Epidermal melanocyte (primary cell): ENCODE measurements at regions not wholly inside any gene's neighbourhood (a gene's known extent, or its start where the extent isn't known, plus 50 kb on each side); places are given as distances from the start of the nearest gene placed in this dataset.
"Not testable (repeated sequence)": the region's sequence is repeated elsewhere in the genome, so short reads cannot be mapped to it uniquely, and the experiment has no call there.

ENCODE experiments used
- DNase-seq: peaks from one replicate; pipeline ENCODE4 v3.0.0; 2011; ENCODE audit warnings: low spot score; ENCODE audit not compliant: insufficient read length

DNA sequence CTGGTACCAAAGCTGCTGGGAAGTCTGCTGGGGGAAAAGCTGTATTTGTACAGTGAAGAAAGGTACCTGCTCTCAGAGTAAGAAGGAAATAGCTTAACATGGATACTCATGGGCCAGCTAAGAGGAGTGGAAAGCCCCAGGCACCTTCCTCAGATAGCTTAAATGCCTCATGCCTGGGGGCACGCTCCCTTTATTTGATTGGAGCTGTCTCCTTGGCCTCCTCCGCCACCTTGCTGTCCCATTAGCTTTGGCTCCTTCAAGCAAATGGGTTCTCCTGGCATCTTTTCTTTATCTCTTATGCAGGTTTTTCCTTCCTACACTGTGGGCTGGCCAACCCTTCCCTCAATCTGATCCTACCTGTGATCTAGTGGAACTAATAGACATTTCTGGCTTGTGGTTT, 318.5 kb downstream of the SH2D4B start:
- no peak for DNase-seq

DNA sequence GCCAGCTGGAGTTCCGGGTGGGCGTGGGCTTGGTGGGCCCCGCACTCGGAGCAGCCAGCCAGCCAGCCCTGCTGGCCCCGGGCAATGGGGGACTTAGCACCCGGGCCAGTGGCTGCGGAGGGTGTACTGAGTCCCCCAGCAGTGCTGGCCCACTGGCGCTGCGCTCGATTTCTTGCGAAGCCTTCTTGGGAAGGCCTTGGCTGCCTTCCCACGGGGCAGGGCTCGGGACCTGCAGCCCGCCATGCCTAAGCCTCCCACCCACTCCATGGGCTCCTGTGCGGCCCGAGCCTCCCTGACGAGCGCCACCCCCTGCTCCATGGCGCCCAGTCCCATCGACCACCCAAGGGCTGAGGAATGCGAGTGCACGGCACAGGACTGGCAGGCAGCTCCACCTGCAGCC, 321.6 kb downstream of the SH2D4B start:
- not testable (repeated sequence) for DNase-seq

DNA sequence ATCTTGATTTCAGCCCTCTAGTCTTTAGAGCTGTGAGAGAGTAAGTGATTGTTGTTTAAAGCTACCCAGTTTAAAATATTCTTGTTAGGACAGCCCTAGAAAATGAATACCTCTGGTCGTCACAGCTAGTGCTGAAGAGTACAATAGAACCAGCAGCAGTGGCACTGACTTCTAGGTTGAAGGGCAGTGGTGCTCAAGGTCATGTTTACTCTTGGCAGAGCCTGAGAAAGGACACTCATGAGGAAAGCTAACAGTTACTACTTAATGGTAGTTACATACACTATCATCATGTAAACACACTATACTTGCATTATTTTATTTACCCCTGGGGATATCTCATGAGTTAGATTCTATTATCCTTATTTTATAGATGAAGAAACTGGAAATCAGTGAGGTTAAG, 323.0 kb downstream of the SH2D4B start:
- DNase-seq, result no peak

DNA sequence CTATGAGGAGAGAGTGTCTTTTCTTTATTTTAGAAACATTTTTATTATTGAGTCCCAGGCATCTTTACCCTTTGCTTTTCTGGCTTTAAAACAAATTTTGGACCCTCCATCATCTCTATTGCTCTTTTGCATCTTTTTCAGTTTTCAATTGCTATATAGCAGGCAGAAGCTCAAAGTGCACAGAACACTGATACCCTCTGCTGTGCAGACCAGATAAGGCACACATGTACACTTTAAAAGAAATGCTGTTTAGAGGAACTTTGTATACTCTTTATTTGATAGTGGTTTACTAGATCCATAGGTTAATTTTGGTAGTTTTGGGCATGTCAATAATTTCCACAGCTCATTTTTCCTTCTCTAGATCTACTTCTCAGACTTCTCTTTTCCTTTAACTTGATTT, 324.2 kb downstream of the SH2D4B start:
- no peak for DNase-seq

DNA sequence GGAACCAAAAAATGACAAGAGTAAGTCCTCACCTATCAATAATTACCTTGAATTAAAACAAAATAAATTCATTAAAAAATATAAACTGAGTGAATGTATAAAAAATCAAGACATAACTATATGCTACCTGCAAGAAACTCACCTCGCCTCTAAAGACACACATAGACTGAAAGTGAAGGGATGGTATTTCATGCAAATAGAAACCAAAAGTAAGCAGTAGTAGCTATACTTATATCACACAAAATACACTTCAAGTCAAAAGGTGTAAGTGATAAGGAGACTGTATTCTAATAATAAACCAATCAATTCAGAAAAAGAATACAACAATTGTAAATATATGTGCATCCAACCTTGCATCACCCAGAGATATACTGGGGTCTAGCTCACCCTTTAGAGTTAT, 332.6 kb downstream of the SH2D4B start:
- no peak for DNase-seq

DNA sequence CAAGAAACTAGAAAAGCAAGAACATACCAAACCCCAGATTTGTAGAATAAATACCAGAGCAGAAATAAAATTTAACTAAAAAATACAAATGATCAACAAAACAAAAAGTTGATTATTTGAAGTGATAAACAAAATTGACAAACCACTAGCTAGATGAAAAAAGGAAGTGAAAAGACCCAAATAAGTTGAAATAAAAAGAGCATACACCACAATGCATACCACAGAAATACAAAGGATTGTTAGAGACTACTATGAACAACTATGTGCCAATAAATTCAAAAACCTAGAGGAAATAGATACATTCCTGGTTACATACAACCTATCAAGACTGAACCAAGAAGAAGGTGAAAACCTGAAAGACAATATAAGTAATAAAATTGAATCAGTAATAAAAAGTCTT, 333.4 kb downstream of the SH2D4B start:
- no peak for DNase-seq

DNA sequence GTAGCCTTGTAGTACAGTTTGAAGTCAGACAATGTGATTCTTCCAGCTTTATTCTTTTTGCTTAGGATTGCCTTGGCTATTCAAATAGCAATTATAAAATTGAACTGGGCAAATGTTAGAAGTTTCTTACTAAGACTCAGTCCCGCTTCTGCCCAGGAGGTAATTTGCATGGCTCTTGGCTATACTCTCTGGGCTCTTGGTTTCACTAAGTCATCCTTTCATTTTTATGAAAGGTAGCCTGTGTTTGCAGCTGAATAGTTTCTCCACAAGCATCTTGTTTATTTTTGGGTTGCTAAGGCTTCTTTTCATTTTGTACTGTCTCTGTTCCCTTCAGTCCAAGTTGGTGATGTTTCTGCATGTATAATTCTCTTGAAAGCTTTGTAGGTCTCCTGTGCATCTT, 340.6 kb downstream of the SH2D4B start:
- no peak for DNase-seq

DNA sequence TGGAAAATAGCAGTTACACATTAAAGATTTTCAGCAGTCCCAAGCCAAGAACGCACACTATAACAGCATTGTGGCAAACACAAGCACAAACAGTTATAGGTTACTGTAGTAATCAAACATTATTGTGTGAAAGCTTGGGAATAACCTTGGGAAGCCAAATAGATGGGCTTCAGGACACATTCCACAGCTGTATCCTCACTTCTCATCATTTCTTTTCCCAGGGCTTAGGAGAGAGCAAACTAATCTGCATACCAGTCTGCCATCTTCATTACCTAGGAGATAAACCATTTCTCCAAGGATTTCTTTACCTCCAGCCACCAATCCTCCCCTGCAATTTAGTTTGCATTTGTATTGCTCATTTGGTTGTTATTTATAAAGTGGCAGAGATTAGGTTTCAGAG, 352.4 kb downstream of the SH2D4B start:
- DNase-seq, result no peak

DNA sequence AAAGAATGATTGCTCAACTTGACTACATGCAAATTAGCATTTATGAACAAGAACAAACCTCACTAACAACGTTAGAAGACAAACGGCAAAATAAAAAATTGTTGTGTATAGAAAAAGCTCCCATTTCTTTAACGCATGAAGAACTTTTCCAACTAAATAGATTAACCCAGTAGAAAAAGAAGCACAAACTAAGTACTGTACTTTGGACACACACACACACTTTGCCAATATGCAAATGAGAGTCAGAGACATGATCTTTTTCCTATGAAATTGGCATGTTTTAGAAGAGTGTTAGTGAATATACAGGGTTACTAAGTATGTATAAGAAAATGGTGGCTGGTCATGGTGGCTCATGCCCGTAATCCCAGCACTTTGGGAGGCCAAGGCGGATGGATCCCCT, 355.6 kb downstream of the SH2D4B start:
- DNase-seq, result no peak

DNA sequence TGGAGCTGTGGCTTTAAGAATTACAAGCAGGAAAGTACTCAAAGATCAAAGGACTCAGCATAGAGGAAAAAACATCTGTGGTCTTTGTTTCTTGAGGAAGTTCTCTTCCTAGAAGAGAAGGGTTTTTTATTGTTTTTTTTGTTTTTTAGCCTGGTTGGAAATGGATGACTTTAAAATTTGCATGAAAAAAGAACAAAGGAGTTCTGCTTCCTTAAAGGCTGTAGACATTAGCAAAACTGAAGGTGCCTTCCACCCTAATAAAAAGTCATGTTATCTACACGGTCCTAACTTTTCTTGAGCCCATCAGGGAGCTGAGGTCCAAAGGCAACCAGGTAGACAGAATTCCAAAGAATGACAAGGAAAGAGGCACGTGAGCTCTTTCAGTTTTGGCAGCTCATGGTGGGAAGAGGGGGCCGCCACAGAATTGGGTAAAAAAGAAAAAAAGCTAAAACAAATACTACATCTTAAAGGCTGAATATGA, 356.6 kb downstream of the SH2D4B start:
- DNase-seq, result no peak

DNA sequence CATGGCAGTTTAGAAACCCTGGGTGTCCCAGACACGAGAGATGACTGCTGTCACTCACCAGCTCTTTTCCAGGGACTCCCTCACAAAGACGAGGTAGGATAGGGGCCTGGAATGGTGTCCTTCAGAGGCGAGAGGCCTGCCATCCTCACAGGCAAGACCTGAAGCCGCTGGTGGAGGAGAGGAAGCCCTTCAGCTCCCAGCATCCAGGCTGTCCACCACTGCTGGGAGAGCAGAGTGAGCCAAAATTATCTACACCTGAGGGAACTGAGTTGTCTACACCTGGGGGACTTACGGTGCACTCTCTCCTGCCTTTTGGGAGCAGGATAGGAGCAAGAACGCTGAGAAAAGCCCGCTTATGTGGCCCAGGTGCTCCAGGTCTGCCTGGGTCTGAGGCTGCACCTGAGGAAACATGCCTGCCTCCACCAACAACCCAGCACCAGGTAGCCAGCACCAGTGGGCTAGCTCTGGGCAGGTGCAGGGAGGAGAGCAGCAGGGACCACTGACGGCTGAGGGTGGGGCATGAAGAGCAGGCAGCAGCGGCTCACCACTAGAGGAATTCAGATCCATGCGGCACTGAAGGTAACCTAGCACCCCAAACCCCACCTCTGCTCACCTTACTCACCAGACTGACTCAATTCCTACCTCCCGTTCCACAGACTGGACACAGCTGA, 357.2 kb downstream of the SH2D4B start:
- DNase-seq, result no peak

DNA sequence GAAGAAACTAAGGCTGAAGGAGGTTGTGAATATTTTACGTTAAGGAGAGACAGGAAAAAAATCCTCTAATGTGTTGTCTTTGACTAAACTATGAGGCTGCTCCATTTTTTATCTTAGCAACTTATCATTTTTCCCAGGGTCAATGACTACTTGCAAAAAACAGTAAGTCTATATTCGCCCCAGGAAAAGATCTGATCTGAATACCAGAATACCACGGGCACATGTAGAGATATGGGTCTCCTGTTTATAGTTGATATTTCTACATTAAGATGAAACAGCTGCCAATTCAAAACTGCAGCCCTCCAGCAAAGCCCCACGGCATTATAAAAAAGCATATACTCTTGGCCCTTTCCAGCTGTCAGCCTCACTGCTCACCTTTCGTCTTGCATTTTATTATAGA, 358.4 kb downstream of the SH2D4B start:
- DNase-seq, result no peak

DNA sequence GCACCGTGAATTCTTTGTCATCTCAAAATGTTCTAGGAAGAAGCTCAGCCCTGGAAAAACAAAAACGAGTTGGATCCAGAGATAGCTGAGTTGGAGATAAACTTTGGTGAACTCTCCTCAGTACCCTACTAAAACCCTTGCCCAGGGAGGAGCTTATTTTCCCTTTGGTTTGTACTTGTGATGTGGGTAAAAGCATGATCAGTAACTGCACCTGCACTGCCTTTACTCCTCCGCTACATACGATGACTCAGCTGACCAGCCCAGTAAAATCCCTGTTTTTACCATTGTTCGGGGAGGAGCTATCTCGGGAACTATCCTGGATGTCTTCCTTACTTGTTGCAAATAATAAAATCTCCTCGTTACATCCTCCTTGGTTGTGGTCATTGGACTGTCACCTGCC, 359.3 kb downstream of the SH2D4B start:
- no peak for DNase-seq

DNA sequence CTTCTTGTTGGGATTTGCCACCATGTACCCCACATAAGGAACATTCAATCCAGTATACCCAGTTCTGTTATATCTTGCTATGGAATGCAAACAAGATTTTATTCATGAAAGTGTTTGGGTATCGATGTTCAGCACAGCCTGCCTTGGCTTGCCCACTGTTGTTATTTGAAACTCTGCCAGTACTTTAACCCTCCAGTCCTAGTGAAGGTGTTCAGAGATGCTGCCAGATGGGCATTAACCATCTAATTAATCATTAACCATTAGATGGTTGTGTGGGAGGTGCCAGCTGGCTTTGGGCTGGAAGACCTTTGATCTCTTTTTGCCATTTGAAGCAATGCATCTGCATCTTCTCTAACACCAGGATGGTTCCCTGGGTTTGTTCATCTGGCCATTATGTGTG, 363.0 kb downstream of the SH2D4B start:
- no peak for DNase-seq

DNA sequence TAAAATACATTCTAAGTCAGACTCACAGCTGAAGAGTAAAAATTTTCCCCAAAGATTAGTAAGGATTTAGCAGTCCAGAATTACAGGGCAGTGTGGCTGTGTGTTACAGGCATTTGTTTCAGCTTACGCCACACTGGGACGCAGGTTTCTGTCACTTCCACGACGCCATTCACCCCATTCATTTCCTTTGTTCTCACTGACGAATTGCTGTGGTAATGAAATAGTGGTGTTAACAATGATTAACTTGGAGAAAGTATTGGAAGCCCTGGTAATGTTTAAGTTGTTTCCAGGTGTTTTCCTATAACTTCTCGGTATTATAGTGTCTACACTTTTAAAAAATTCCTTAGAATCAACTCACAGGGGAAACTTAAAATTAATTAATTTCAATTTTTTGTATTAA, 370.9 kb downstream of the SH2D4B start:
- DNase-seq, result no peak

DNA sequence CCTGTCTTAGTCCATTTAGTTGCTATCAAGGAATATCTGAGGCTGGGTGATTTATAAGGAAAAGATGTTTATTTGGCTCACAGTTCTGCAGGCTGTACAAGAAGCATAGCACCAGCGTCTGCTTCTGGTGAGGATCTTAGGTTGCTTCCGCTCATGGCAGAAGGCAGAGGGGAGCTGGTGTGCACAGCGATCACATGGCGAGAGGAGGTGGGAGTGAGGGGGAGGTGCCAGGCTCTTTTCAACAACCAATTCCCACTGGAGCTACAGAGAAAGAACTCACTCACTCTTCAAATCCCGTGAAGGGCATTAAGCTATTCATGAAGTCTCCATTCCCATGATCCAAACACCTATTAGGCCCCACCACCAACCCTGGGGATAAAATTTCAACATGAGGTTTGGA, 371.6 kb downstream of the SH2D4B start:
- DNase-seq, result no peak

DNA sequence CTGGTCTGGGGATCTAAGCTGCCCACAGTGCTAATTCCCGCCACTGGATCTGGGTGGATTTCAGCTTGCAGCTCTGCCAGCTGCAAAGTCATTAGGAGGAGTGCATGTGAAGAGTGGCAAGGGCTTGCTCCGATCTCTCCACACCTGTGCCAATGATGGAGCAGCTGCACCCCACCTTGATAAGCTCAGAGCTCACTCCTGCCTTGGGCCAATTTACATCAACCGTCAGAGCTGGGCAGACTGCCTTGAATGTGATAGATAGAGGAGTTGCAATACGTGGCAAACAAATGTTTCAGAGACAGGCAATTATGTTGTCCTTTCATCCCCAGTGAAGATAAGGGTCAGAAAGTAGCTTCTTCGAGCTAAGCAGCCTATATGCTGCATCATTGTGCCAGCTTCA, 379.9 kb downstream of the SH2D4B start:
- no peak for DNase-seq

DNA sequence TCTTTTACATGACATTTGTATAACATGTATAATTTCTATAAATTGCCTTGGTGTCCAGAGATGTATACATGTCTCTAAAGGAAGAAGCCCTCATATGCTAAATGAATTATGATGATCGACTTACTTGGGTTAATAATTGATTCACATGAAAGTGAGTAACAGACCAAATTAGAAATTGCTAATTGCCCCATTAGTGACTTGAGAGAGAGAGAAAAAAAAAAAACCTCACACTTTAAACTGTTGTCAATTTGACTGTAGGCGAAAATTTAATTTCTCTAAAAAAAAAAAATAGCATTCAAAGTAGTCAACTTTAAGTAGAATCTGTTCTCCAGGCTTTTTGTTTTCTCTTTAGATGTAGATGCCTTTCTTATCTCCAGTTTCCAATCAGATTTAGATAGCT, 383.3 kb downstream of the SH2D4B start:
- DNase-seq, result no peak

DNA sequence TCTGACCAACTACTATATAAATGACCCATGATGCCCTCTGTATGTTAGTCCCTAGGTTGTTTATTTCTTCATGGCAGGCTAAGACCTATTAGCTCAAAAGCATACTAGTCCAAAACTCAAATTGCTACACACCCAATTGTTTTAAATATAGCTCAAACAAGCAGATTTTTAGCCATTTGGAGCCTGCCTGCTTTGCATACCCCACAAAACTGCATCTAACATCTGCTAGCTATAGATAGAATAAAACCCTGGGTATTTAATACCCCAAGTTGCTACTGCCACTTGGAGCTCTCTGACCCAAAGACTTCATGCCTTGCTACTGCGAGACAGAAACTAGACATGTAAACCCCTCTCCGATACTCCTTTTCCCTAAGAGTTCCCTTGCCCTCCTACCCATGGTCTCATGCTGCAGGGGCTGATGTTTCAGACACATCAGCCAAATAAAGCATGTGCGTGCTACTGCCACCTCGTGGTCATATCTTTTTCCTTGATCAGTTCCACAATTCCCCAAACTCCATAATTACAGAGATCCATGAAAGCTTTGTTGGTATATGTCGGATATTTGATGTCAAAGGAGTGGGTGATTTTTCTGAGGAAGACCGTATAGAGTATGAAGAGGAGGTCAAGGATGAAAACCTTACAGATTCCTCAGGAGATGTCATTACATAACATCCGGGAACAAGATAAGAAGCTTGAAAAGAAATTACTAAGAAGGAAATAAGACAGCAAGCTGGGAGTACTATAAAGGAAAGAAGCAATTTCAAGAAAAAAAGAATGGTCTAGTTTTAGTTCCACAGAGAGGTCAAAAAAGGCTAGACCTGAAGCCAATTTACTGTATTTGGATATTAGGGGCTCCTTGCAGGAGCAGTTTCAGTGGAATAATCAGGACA, 386.6 kb downstream of the SH2D4B start:
- DNase-seq, result no peak

DNA sequence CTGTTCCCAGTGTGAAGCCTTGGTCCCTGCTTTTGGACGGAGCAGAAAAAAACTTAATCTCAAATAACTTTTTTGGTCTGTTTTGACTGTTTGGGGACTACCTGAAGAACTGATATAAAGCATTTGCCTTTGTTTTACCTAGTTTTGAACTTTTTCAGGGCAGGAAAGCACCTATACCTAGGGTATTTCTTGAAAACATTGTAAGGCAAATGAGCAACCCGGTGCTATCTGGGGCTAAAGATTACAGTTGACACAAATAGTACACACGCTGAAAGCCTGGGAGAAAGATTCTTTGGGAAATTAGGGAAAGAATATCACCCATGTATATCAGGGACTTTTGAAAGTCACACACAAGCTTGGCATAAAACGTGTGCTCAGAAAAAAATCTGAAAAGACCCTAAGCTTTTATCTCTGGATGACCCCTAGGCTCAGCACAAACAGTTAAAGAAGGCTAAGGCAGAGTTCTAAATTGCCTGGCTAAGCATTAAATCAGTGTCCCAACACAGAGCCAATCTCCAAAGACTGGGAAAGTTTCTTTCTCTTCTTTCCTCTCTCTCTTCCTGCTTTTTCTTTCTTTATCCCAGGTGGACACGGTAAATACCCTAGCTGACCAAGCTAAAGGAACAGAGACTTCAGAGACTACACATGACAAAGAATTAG, 389.8 kb downstream of the SH2D4B start:
- DNase-seq, result no peak

DNA sequence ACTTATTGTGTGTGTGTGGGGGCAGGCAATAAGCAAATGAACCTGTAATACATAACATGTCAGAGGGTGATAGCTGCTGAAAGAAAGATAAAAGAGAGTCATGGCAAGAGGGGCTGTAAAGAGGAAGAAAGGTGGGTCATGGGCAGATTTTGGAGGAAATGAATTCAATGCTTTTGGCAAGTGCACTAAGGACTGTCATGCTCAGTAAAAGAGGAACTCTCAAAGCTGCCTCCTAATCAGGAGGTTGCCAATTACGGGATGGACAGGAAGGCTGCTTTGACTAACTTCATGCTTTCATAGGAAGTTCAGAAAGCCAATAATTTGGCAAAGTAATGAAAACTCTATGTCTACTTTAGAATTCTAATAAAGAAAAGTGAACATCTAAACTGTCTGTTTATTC, 401.2 kb downstream of the SH2D4B start:
- DNase-seq, result no peak

DNA sequence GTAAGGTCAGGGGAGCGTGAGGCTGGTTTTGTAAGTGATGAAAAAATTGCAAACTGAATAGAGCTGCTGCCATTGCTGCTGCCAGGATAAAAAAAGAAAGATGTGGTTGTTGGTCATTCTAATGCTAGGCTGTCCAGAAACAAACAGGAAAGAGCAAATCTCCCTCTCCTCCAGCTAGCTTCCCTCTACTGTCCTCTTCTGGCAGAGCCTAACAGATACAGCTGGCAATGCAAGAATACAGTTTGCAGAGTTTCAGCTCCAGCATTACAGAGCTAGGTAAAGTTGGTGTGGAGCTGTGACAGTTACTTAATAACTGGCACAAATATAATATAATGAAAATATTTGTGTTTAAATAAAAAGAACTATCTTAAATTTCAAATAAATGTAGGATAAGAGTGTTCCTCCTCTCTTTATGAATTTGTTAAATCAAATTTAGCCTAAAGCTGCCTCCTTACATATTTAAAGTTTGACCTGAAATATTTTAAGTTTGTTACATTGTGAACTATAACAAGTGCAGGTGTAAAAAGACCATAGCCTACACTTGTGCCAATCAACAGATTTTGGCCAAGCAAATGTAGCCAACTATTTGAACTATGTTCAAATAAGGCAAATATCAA, 407.7 kb downstream of the SH2D4B start:
- no peak for DNase-seq
